HG03095 (cell line): ENCODE measurements at regions not wholly inside any gene's neighbourhood (a gene's known extent, or its start where the extent isn't known, plus 50 kb on each side); places are given as distances from the start of the nearest gene placed in this dataset.
A peak's percentile ranks its signal among the peaks of the same experiment; 100 is the strongest.
"Not testable (repeated sequence)": the region's sequence is repeated elsewhere in the genome, so short reads cannot be mapped to it uniquely, and the experiment has no call there.

ENCODE experiments used
- ATAC-seq: cut with Tn5 transposase; IDR thresholded peaks from one replicate; pipeline ENCODE4 v1.9.1; 2021; ENCODE audit warnings: moderate library complexity; ENCODE audit not compliant: unreplicated experiment

GRCh38 chr1:241447031-241447644, 72.4 kb downstream of the FH start:
- no peak for ATAC-seq

GRCh38 chr1:241444836-241445235, 74.7 kb downstream of the FH start:
- no peak for ATAC-seq

DNA sequence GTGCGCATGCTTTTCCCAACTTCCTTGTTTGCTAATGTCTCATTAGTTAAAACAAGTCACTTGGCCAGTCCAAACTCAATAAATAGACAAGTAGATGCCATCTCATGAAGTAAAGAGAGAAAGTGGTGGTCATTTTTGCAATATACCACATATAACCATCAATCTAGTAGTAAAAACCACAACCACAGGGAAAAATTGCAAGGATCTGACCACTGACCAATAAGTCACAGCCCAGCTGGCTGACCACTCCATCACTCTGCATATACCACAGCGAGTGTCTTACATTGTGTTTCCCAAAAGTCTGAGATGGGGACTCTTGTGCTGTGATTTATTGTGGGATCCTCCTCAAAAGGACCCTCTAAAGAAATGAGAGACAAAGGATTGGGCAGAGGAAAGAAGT, 76.0 kb downstream of the FH start:
- ATAC-seq, result no peak

GRCh38 chr1:241442686-241443085, 76.9 kb downstream of the FH start:
- ATAC-seq, result no peak

DNA sequence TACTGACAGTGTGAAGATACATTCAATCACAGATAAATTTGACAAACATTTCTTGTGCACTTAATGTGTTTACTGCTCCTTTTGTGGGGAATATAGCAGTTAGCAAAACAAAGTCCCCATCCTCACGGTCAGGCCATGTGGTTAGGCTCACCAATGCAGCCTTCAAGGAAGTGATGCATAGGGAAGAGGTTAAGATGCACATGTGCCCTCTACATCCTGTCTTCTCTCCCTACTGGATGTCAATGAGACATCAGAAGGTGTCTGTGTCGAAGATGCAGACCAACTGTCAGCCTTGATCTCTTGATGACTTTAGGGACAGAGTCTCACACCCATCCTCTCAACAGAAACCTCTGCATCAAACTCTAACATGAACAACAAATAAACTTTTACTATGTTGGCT, 78.7 kb downstream of the FH start:
- ATAC-seq, result no peak

- ATAC-seq, result not testable (repeated sequence)
Observed at GRCh38 chr1:241438686-241439085, 80.9 kb downstream of the FH start.

- no peak for ATAC-seq
Observed at GRCh38 chr1:241432241-241432640, 75.2 kb upstream of the RGS7 start.

GRCh38 chr1:241425091-241425490, 68.1 kb upstream of the RGS7 start:
- not testable (repeated sequence) for ATAC-seq

DNA sequence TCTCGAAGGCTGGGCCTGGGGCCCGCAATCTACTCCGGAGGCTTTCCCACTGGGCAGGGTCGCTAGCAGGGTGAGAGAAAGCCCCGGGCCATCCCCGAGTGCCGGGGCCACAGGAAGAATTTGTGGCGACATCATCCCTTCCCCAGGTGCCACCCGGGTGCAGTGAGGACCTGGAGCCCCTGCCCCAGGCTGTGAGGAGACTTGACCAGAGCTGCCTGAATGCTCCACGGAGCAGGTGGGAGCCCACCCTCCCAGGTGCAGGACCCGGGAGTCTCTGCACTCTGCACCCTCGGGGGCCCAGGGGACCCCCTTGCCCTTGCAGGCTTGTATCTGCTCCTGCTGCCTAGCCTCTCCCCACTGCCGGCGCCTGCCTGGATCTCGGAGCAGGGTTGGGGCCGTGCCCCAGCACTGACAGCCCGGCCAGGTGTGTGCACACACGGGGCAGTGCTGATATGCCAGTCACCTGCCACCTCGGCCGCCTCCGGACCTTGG, 67.5 kb upstream of the RGS7 start:
- ATAC-seq, result no peak

DNA sequence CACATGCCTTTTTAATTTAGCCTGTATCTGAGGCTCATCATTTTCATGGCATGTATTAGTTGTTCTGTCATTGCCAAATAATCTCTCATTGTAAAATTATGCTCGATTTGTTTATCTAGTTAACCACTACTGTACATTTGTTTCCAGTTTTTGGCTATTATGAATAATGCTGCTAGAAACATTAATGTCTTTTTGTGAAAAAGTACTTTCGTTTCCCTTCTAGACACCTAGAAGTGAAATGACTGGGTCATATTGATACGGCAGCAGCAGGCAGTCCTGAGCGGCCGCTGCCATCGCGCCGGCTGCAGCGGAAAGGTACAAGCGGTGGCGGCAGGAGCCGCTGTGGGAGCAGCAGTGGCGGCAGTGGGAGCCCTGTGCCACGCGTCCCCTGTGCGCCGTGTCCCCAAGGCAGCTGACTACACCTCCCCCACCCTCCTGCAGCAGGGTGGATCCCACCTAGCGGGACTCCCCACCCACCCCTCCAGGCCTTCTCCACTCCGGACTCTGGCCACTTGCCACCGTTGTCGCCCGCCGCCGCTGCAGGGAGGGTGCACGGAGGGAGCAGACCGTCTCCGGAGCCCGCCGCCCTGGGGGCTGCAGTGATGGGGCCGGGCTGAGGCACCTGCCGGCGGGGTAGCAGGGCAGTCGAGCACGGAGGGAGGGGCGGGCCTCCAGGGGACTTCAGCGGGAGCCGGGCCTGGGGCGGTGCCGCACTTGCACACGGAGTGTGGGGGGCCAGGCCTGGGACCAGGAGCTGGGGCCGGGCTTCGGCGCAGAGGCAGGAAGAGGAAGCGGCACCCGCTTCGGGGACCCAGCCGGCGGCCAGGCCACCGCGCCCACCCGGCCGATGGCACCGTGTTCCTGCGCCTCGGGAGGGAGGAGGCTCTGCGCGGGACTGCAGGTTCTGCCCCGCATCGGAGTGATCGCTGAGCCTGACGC, 66.8 kb upstream of the RGS7 start:
- peak; percentile 87 for ATAC-seq

DNA sequence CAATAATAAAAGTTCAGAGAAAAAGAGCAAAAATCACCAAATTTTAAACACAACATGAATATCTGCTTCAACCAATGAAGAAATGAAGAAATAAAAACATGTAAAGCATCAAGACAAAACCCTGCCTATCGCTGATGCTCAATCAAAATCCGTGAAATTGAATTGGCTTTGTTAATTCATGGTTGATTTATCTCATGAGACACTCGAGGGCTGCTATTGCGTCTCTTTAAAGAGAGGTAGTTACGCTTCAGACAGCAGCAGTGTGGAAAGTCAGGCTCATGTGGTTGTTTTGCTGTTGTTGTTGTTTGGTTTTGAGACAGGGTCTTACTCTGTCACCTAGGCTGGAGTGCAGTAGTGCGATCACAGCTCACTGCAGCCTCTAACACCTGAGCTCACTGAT, 65.5 kb upstream of the RGS7 start:
- ATAC-seq, result no peak

GRCh38 chr1:241419986-241420385, 63.0 kb upstream of the RGS7 start:
- no peak for ATAC-seq

DNA sequence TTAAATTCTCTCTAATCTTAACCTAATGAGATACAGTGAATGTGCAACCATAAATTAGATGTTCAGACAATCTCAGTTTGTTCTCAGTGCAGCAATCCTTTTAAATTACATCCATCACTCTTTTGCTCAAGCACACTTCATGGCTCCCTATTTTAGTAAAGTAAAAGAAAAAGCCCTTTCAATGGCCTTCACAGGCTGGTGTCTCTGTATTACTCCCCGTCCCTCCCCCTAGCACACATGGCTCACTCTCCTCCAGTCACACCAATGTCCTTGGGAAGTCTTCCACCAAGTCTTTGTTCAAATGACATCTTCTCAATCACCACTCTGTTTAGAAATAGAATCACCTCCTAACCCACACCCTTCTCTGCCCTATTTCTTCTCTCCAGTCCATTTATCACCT, 60.3 kb upstream of the RGS7 start:
- no peak for ATAC-seq

DNA sequence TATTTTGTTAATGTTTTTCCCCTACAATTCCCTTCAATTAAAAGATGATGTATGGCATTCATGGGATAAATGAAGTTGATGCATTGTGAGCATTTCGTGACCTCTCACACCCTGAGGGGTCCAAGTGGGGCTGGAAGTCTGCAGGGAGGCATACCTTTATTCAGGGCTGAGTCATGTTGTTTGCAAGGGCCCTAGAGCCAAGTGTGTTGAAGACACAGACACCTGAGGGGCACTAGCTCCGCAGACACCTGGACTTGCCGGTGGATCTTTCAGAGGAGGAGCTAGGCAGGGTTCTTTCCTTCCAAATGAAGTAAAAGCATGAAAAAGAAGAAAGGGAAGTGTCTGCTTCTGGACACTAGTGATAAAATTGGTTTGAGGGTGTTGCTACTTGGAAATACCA, 57.0 kb upstream of the RGS7 start:
- no peak for ATAC-seq

- ATAC-seq, result no peak
Observed at GRCh38 chr1:241413386-241413785, 56.4 kb upstream of the RGS7 start.

DNA sequence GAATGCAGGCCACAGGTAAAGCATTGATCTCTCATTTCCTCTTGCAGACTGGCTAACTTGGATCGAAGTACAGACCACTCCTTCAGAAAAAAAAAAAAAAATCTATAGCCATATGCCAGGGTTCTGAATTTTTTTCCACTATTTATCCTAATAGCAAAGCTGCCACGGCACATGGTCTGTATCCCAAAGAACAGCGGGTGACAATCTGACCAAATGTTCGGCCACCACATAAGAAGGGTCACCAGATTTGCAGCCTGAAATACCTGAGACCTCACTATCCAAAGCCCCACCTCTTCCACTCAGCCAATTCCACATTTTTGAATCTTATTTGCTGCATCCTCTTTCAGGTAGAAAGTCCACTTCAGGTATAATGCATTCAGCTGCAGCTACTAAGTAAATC, 55.6 kb upstream of the RGS7 start:
- ATAC-seq, result no peak

DNA sequence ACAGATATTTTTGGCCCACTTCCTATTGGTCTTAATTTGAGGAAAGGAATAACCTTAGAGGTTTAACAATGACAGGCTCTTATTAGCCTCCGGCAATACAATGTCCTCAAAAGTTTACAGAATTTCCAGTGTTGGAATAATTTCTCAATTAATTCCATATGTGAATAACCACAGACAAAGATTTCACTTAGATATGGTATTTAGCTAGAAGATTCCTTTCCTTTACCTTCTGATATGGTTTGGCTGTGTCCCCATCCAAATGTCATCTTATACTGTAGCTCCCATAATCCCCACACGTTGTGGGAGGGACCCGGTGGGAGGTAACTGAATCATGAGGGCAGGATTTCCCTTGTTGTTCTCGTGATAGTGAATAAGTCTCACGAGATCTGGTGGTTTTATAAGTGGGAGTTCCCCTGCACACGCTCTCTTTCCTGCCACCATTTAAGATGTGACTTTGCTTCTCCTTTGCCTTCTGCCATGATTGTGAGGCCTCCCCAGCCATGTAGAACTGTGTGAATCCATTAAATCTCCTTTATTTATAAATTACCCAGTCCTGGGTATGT, 54.9 kb upstream of the RGS7 start:
- ATAC-seq, result no peak

GRCh38 chr1:241411056-241411775, 54.2 kb upstream of the RGS7 start:
- no peak for ATAC-seq

DNA sequence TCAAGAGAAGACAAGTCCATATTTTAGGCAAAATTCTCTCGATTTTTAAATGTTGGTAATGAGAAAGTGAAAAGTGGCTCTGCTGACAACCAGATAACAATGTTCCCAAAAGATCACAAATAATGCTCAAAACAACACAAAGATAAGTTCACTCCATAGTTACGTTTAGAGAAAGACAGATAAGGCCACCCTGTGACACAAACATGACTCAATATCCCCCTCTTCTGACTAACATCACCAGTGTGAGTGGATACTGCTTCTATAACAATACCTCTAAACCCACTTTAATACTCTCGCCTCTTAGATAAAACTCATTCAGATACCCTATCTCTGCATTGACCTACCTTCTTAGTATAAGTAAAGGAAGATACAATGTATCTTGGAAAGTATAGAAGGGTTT, 51.2 kb upstream of the RGS7 start:
- ATAC-seq, result no peak
